ENCODE measurements at regions not wholly inside any gene's neighbourhood (a gene's known extent, or its start where the extent isn't known, plus 50 kb on each side); places are given as distances from the start of the nearest gene placed in this dataset.

DNA sequence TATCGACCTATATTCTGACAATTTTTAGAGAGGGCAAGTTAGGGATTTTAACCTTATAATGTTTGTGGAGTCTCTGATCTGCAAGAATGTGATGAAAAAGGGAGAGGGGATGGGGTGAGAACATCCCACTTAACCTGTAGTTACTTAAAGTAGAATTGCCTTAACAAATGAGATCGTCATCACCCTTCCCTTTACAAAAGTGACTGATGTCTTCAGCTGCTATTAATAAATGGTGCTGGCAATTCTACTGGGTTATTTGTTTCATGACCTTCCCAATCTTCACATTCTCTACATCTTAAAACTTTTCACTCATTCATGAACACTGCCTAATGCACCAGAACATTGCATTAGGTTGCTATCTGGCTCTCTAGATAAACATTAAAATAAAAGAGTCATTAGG, 873.4 kb upstream of the LCORL start:
- DNase-seq (ENCODE audit: low spot score): no peak
- Histone ChIP-seq H4K20me1 (ENCODE audit: insufficient read depth, low read length) (no peaks in the 10 kb centered on the region), H3K79me2 (ENCODE audit: insufficient read depth, low read length) (no peaks in the 10 kb centered on the region), H3K27me3 (ENCODE audit: control insufficient read depth in 1 of 2, insufficient read depth in 2 of 2, low read length in 2 of 2) (no peaks in the 10 kb centered on the region), H3K9ac (ENCODE audit: insufficient read depth, low read depth, low read length) (no peak overlapping the region), H3K36me3 (replicated peaks in 1 of 2; ENCODE audit: control insufficient read depth in 1 of 2, insufficient read depth in 2 of 2, low read length in 2 of 2) (no peaks in the 10 kb centered on the region), H3K4me3 (replicated peaks in 1 of 3; ENCODE audit: insufficient read depth in 1 of 3, low read depth in 2 of 3, low read length in 3 of 3) (no peak overlapping the region), H3K27ac (ENCODE audit: extremely low read length, insufficient read depth, low read length) (no peak overlapping the region), H3K4me2 (ENCODE audit: low read depth, low read length) (no peak overlapping the region), H2AFZ (ENCODE audit: low read length) (no peak overlapping the region), H3K4me1 (ENCODE audit: insufficient read depth, low read length) (no peaks in the 10 kb centered on the region), H3K9me3 (ENCODE audit: low read length) (peaks cover 83% of the 10 kb centered on the region)
- 4% methylated on average over 2 of the region's 2 CpGs for whole genome bisulfite sequencing (ENCODE audit: low lambda C conversion rate)
- no peak for ATAC-seq
- in situ Hi-C loops (cut with HindIII; ENCODE audit: extremely low pct_ligation_motif_present, low pct_unique_long_range_greater_than_20kb) (no loop called here), intact Hi-C loops (cut with micrococcal nuclease; ENCODE audit: unreplicated experiment) (no loop called here)
- BruUV-seq (replicated peaks): no TSS peak
- POLR2A ChIA-PET: no interaction called here
- TF ChIP-seq NFYB (CRISPR knock-in tag; IDR thresholded peaks at IDR 0.05) (no peak), ONECUT2 (CRISPR knock-in tag; IDR thresholded peaks at IDR 0.05) (no peak), ZNF652 (CRISPR knock-in tag; IDR thresholded peaks at IDR 0.05; ENCODE audit: borderline replicate concordance, low read depth) (no peak), PAX8 (CRISPR knock-in tag; IDR thresholded peaks at IDR 0.05; ENCODE audit: borderline replicate concordance) (no peak), ZMYM4 (CRISPR knock-in tag; IDR thresholded peaks at IDR 0.05) (no peak), ZNF580 (CRISPR knock-in tag; IDR thresholded peaks at IDR 0.05; ENCODE audit: borderline replicate concordance, low read depth) (no peak), CREM (IDR thresholded peaks at IDR 0.05) (no peak), CREM (CRISPR knock-in tag; IDR thresholded peaks at IDR 0.05) (no peak)
- TF ChIP-seq, protein P1, sequence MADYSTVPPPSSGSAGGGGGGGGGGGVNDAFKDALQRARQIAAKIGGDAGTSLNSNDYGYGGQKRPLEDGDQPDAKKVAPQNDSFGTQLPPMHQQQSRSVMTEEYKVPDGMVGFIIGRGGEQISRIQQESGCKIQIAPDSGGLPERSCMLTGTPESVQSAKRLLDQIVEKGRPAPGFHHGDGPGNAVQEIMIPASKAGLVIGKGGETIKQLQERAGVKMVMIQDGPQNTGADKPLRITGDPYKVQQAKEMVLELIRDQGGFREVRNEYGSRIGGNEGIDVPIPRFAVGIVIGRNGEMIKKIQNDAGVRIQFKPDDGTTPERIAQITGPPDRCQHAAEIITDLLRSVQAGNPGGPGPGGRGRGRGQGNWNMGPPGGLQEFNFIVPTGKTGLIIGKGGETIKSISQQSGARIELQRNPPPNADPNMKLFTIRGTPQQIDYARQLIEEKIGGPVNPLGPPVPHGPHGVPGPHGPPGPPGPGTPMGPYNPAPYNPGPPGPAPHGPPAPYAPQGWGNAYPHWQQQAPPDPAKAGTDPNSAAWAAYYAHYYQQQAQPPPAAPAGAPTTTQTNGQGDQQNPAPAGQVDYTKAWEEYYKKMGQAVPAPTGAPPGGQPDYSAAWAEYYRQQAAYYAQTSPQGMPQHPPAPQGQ (CRISPR knock-in tag; IDR thresholded peaks at IDR 0.05; ENCODE audit: borderline replicate concordance): no peak
- no peak for FAIRE-seq
- CTCF ChIA-PET (ENCODE audit: low intra/inter-chr PET ratio, low total read pairs): no interaction called here

All from HepG2 (cell line).